Liver (tissue), 8 donors: ENCODE measurements at regions not wholly inside any gene's neighbourhood (a gene's known extent, or its start where the extent isn't known, plus 50 kb on each side); places are given as distances from the start of the nearest gene placed in this dataset.

Experiments used
- DNase-seq: peaks from one replicate; pipeline ENCODE4 v3.0.0-alpha.2; 2017; ENCODE audit warnings: low spot score
- H3K27ac ChIP-seq, 2 donors: one replicate each; pipeline ENCODE4 v1.7.0; 2013; ENCODE audit warnings: inconsistent platforms in 2 of 2, low read length in 2 of 2, control low read depth in 1 of 2, low read depth in 1 of 2, mild to moderate bottlenecking in 1 of 2
- H3K27me3 ChIP-seq, 4 donors: one replicate each; pipeline versions ENCODE4 v1.6.1 to v1.7.0; 2013; ENCODE audit warnings: low read length in 3 of 4, inconsistent platforms in 1 of 4, mild to moderate bottlenecking in 1 of 4, moderate library complexity in 1 of 4; ENCODE audit not compliant: control insufficient read depth in 4 of 4, insufficient read depth in 4 of 4
- H3K36me3 ChIP-seq, 4 donors: one replicate each; pipeline versions ENCODE4 v1.6.1 to v1.7.0; 2013; ENCODE audit warnings: low read length in 3 of 4, mild to moderate bottlenecking in 3 of 4, low read depth in 1 of 4, moderate library complexity in 1 of 4; ENCODE audit not compliant: control insufficient read depth in 4 of 4, insufficient read depth in 3 of 4
- H3K4me1 ChIP-seq, 4 donors: one replicate each; pipeline versions ENCODE4 v1.6.1 to v1.7.0; 2013; ENCODE audit warnings: low read length in 3 of 4, mild to moderate bottlenecking in 3 of 4, moderate library complexity in 1 of 4; ENCODE audit not compliant: control insufficient read depth in 4 of 4, insufficient read depth in 4 of 4
- H3K4me3 ChIP-seq, 3 donors: one replicate each; pipeline versions ENCODE4 v1.6.1 to v1.7.0; 2013; ENCODE audit warnings: low read length in 3 of 3, control low read depth in 1 of 3, low read depth in 1 of 3, mild to moderate bottlenecking in 1 of 3
- H3K9ac ChIP-seq, 2 donors: one replicate each; pipeline ENCODE4 v1.7.0; 2013; ENCODE audit warnings: low read length in 2 of 2, mild to moderate bottlenecking in 2 of 2, moderate library complexity in 2 of 2, control low read depth in 1 of 2, low read depth in 1 of 2
- H3K9me3 ChIP-seq, 4 donors: one replicate each; pipeline versions ENCODE4 v1.6.1 to v1.7.0; 2013; ENCODE audit warnings: low read length in 3 of 4; ENCODE audit not compliant: control insufficient read depth in 4 of 4
- EGR1 ChIP-seq, 2 donors: IDR thresholded peaks; 2 replicates each; pipeline ENCODE4 v1.6.1; 2016 to 2018; ENCODE audit warnings: antibody characterized with exemption in 2 of 2, low read depth in 2 of 2
- FOXA1 ChIP-seq: IDR thresholded peaks from 2 replicates; pipeline ENCODE4 v1.6.1; 2016; ENCODE audit warnings: antibody characterized with exemption
- FOXA2 ChIP-seq: IDR thresholded peaks from 2 replicates; pipeline ENCODE4 v1.6.1; 2016; ENCODE audit warnings: antibody characterized with exemption
- GABPA ChIP-seq, 2 donors: IDR thresholded peaks in 1 of 2; conservative IDR thresholded peaks in 1 of 2; 2 replicates each; pipeline ENCODE4 v1.6.1; 2016; ENCODE audit warnings: antibody characterized with exemption in 2 of 2, mild to moderate bottlenecking in 1 of 2, moderate library complexity in 1 of 2
- HNF4A ChIP-seq, 2 donors: conservative IDR thresholded peaks; 2 replicates each; pipeline ENCODE4 v1.6.1; 2016; ENCODE audit warnings: antibody characterized with exemption in 2 of 2, mild to moderate bottlenecking in 2 of 2
- HNF4G ChIP-seq: IDR thresholded peaks from 2 replicates; pipeline ENCODE4 v1.6.1; 2016; ENCODE audit warnings: antibody characterized with exemption
- JUND ChIP-seq, 2 donors: IDR thresholded peaks; 2 replicates each; pipeline ENCODE4 v1.6.1; 2016; ENCODE audit warnings: antibody characterized with exemption in 2 of 2
- NR2F2 ChIP-seq: IDR thresholded peaks from 2 replicates; pipeline ENCODE4 v1.6.1; 2016; ENCODE audit warnings: antibody characterized with exemption
- RAD21 ChIP-seq, 2 donors: IDR thresholded peaks; 2 replicates each; pipeline ENCODE4 v1.6.1; 2016; ENCODE audit warnings: antibody characterized with exemption in 2 of 2, mild to moderate bottlenecking in 2 of 2
- RXRA ChIP-seq, 2 donors: IDR thresholded peaks; 2 replicates each; pipeline ENCODE4 v1.6.1; 2017 to 2018; ENCODE audit warnings: antibody characterized with exemption in 2 of 2, mild to moderate bottlenecking in 1 of 2
- SP1 ChIP-seq: IDR thresholded peaks from 2 replicates; pipeline ENCODE4 v1.6.1; 2018; ENCODE audit warnings: antibody characterized with exemption, mild to moderate bottlenecking
- TAF1 ChIP-seq: conservative IDR thresholded peaks from 2 replicates; pipeline ENCODE4 v1.6.1; 2016; ENCODE audit warnings: antibody characterized with exemption, mild to moderate bottlenecking
- WGBS: extraction: QIAGEN DNeasy Blood & Tissue Kit; methylation state at CpG from one replicate; pipeline ENCODE4 v1.1.7; 2013; 5-methylcytosine and 5-hydroxymethylcytosine counted together
- TF ChIP-seq, protein P1 (sequence below): IDR thresholded peaks from 2 replicates; pipeline ENCODE4 v1.6.1; 2016; ENCODE audit warnings: antibody characterized with exemption
- TF ChIP-seq, protein P2 (sequence below): IDR thresholded peaks from 2 replicates; pipeline ENCODE4 v1.6.1; 2016; ENCODE audit warnings: antibody characterized with exemption
- TF ChIP-seq, protein P3 (sequence below): IDR thresholded peaks from 2 replicates; pipeline ENCODE4 v1.6.1; 2016; ENCODE audit warnings: antibody characterized with exemption
- TF ChIP-seq, protein P4 (sequence below): fragments of 150-350 bp; IDR thresholded peaks from 2 replicates; pipeline ENCODE4 v1.5.1; 2017; ENCODE audit warnings: improper control_type of control experiment, low read depth, low read length; ENCODE audit not compliant: missing input control
- donor health status: healthy.
- donor health status: healthy.
- donor health status: healthy.
- donor health status: healthy.
- donor health status: healthy.

DNA sequence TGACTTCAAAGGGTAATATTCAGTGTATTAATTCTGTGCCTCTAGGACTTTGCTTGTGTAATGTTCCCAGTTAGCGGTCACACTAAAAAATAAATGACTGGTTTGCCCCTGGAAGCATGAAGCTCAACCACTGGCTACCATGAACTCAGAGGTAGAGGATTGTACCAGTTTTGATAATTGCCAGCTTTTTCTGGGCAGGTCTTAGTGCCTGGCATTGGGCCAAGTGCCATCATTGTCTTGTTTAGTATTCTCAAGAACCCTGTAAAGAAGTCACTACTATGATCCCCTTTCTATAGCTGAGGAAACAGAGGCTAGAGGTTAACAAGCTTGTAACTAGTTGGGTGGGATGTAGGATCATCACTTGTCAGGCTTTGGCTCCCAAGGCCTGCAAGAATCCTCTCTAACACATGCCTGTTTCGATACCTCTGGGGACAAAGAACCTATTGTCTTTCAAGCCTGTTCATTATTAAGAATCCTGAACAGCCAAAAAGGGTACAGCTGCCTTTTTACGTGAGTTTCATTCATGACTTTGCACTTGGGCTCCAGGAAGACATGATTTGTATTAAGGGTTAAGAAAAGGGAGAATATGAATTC is 121.9 kb upstream of the JUN start:
- 89% methylated on average over 3 of the region's 3 CpGs for WGBS

DNA sequence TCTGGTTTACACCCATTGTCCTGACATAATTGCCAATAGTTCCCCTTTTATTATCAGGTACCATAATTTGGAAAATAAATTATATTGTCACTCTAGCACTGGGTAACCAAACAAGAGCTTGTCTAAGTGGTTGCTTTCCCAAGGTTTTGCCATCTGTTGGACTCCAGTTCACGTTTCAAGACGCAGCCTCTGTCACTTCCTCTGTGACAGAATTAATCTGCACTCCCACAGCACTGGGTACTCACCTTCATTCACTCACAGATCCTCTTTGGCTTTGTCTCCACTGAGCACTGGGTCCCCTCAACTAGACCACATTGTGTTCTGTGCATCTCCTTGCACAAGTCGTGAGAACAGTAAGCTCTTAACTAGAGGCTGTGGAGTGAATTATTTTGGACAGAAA is 123.6 kb upstream of the JUN start:
- Histone ChIP-seq H3K4me3 (no peak overlapping the region), H3K27ac (no peak overlapping the region), H3K27me3 (no peaks in the 10 kb centered on the region), H3K9ac (no peak overlapping the region), H3K9me3 (no peaks in the 10 kb centered on the region), H3K4me1 (peaks cover 0 to 8% (median 0%) of the 10 kb centered on the region in 4 donors), H3K36me3 (no peaks in the 10 kb centered on the region)
- 83% methylated on average over 3 of the region's 3 CpGs for WGBS
- DNase-seq: peak; percentile 20
- TF ChIP-seq, protein P1, sequence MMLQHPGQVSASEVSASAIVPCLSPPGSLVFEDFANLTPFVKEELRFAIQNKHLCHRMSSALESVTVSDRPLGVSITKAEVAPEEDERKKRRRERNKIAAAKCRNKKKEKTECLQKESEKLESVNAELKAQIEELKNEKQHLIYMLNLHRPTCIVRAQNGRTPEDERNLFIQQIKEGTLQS: no peak
- TF ChIP-seq RAD21 (IDR thresholded peaks at IDR 0.05): no peak
- no peak for TF ChIP-seq JUND (IDR thresholded peaks at IDR 0.05)
- no peak for TF ChIP-seq NR2F2
- no peak for TF ChIP-seq EGR1 (IDR thresholded peaks at IDR 0.05; ENCODE audit: low read depth in 2 of 2)
- no peak for TF ChIP-seq FOXA2

More for the DNA sequence above, 121.9 kb upstream of the JUN start:
- Histone ChIP-seq H3K4me1 (peaks cover 0 to 8% (median 0%) of the 10 kb centered on the region in 4 donors), H3K9ac (no peak overlapping the region), H3K36me3 (no peaks in the 10 kb centered on the region), H3K27me3 (no peaks in the 10 kb centered on the region), H3K4me3 (no peak overlapping the region), H3K9me3 (no peaks in the 10 kb centered on the region), H3K27ac (no peak overlapping the region)
- DNase-seq: no peak
- TF ChIP-seq, protein P2, sequence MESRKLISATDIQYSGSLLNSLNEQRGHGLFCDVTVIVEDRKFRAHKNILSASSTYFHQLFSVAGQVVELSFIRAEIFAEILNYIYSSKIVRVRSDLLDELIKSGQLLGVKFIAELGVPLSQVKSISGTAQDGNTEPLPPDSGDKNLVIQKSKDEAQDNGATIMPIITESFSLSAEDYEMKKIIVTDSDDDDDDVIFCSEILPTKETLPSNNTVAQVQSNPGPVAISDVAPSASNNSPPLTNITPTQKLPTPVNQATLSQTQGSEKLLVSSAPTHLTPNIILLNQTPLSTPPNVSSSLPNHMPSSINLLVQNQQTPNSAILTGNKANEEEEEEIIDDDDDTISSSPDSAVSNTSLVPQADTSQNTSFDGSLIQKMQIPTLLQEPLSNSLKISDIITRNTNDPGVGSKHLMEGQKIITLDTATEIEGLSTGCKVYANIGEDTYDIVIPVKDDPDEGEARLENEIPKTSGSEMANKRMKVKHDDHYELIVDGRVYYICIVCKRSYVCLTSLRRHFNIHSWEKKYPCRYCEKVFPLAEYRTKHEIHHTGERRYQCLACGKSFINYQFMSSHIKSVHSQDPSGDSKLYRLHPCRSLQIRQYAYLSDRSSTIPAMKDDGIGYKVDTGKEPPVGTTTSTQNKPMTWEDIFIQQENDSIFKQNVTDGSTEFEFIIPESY: no peak
- TF ChIP-seq RAD21 (IDR thresholded peaks at IDR 0.05) (no peak), JUND (IDR thresholded peaks at IDR 0.05) (no peak)

DNA sequence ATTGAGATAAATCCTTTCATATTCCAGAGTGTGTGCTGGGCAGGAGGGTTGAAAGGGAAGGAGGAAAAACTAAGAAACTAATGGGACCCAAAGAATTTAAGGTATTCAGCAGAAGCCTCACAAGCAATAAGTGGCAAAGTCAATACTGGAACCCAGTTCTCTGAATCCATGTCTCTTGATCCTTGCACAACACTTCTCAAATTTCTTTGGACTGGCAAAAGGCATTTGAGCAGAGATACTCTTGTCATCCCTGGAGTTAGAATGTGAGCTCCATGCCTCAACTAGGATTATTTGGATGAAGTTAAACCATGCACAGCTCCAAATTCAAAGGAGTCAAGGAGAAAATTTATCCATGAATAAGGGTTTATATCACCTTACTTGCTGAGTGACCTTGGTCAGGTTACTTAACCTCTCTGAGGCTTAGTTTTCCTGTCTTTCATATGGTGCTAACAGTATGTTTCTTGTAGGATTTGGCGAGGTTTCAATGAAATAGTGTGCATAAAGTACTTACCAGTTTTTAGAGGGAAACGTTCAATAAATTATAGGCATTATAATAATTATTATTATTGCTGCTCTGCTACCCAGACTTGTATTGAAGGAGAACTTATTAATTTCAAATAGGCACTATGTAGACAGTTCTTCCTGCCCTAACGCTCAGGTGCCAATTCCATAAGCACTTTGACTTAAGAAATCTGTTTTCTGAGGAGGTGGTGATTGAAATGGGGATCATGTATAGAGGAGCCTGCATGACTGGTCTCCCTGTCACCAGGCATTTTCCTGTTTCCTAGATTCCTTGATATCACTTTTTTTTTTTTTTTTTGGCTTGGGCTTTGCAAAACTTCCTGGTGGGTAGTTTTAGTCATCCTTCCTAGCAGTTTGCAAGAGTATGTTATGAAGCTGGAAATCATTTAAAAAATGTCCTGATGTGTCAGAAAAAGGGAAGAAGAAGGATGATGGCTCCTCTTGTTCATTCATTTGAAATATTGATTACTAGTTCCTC is 125.0 kb upstream of the JUN start:
- Histone ChIP-seq H3K9ac (no peak overlapping the region), H3K9me3 (no peaks in the 10 kb centered on the region), H3K4me3 (no peak overlapping the region), H3K27me3 (no peaks in the 10 kb centered on the region), H3K36me3 (no peaks in the 10 kb centered on the region), H3K4me1 (no peaks in the 10 kb centered on the region), H3K27ac (no peak overlapping the region)
- 88% methylated on average over 3 of the region's 3 CpGs for WGBS
- DNase-seq: no peak
- TF ChIP-seq, protein P2: no peak
- TF ChIP-seq HNF4A (conservative IDR thresholded peaks at IDR 0.05) (no peak), TAF1 (no peak), FOXA1 (no peak), JUND (IDR thresholded peaks at IDR 0.05) (no peak), RAD21 (IDR thresholded peaks at IDR 0.05) (no peak), EGR1 (IDR thresholded peaks at IDR 0.05; ENCODE audit: low read depth in 2 of 2) (no peak), SP1 (no peak), GABPA (IDR thresholded peaks at IDR 0.05 in 1 of 2, conservative IDR thresholded peaks at IDR 0.05 in 1 of 2) (no peak), FOXA2 (no peak), HNF4G (no peak), RXRA (IDR thresholded peaks at IDR 0.05) (no peak), NR2F2 (no peak)
- TF ChIP-seq, protein P3, sequence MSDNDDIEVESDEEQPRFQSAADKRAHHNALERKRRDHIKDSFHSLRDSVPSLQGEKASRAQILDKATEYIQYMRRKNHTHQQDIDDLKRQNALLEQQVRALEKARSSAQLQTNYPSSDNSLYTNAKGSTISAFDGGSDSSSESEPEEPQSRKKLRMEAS: no peak
- TF ChIP-seq, protein P1: no peak
- TF ChIP-seq, protein P4, sequence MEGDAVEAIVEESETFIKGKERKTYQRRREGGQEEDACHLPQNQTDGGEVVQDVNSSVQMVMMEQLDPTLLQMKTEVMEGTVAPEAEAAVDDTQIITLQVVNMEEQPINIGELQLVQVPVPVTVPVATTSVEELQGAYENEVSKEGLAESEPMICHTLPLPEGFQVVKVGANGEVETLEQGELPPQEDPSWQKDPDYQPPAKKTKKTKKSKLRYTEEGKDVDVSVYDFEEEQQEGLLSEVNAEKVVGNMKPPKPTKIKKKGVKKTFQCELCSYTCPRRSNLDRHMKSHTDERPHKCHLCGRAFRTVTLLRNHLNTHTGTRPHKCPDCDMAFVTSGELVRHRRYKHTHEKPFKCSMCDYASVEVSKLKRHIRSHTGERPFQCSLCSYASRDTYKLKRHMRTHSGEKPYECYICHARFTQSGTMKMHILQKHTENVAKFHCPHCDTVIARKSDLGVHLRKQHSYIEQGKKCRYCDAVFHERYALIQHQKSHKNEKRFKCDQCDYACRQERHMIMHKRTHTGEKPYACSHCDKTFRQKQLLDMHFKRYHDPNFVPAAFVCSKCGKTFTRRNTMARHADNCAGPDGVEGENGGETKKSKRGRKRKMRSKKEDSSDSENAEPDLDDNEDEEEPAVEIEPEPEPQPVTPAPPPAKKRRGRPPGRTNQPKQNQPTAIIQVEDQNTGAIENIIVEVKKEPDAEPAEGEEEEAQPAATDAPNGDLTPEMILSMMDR: no peak
